GM19395 (cell line): ENCODE measurements at regions not wholly inside any gene's neighbourhood (a gene's known extent, or its start where the extent isn't known, plus 50 kb on each side); places are given as distances from the start of the nearest gene placed in this dataset.
"Not testable (repeated sequence)": the region's sequence is repeated elsewhere in the genome, so short reads cannot be mapped to it uniquely, and the experiment has no call there.

ENCODE experiments used
- ATAC-seq: cut with Tn5 transposase; IDR thresholded peaks from one replicate; pipeline ENCODE4 v1.9.1; 2021; ENCODE audit warnings: mild to moderate bottlenecking, moderate library complexity; ENCODE audit not compliant: unreplicated experiment

DNA sequence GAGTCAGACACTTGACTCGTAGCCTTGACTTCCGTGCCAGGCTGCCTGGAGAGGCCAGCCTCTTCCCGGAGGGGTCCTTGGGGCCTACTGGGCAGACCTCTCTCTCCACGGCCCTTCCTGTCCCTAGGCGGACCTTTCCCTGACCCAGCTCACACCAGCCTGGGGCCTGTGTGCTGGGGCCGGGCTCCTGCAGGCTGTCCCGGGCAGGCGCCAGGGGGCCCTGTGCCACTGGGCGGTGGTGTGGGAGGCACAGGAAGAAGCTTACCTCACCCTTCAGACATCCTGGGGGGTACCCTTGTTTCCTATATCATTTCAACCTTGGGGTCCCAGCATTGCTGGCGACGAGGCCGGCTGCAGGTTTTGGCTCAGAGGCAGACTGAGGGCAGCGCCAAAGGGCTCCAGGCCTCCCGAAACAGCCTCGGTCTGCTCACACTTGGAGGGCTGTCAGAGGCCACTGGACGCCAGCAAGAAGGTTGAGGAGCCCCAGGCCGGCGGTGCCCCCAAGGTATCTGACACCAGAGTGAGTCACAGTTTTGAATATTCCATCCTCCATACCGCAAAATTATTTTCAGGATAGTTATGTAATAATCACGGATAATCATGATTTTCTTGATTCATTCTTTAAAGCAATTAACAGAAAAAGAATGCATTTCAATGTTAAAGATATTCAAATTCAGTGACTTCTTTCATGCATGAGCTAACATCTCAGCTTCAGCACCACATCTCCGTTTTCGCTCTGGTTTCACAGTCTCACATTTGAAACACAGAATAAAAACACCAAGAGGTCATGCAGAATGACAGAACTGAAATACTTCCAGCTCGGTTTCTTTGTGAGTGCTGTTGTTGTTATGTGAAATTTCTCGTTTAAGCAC, 3967.6 kb upstream of the TPTE start:
- not testable (repeated sequence) for ATAC-seq

DNA sequence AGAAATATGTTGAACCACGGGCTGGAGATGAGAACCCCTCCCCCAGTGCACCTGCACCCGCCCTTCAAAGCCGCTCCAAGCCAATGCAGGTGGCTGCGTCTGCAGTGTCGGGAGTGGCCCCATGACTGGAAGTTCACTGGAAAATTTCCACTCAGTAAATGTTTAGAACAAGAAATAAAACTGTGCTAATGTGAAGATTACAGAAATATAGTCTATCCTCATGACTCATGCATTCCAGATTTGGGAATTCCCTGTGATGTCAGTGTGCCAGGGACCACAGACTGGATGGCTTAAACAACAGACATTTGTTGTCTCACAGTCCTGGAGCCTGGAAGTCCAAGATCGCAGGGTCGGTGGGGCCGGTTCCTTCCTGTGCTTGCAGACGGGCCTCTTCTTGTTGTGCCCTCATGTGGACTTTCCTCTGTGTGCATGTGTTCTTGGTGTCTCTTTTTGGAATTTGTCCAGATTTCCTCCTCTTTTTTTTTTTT, 3967.0 kb upstream of the TPTE start:
- not testable (repeated sequence) for ATAC-seq

GRCh38 chr21:6556516-6556915, 3964.9 kb upstream of the TPTE start:
- not testable (repeated sequence) for ATAC-seq

- not testable (repeated sequence) for ATAC-seq
These were observed 3964.0 kb upstream of the TPTE start for GRCh38 chr21:6557415-6557814.

GRCh38 chr21:6561168-6561567, 3960.2 kb upstream of the TPTE start:
- ATAC-seq: not testable (repeated sequence)

GRCh38 chr21:6561578-6561977, 3959.8 kb upstream of the TPTE start:
- ATAC-seq: not testable (repeated sequence)

GRCh38 chr21:6564543-6565166, 3956.7 kb upstream of the TPTE start:
- not testable (repeated sequence) for ATAC-seq

DNA sequence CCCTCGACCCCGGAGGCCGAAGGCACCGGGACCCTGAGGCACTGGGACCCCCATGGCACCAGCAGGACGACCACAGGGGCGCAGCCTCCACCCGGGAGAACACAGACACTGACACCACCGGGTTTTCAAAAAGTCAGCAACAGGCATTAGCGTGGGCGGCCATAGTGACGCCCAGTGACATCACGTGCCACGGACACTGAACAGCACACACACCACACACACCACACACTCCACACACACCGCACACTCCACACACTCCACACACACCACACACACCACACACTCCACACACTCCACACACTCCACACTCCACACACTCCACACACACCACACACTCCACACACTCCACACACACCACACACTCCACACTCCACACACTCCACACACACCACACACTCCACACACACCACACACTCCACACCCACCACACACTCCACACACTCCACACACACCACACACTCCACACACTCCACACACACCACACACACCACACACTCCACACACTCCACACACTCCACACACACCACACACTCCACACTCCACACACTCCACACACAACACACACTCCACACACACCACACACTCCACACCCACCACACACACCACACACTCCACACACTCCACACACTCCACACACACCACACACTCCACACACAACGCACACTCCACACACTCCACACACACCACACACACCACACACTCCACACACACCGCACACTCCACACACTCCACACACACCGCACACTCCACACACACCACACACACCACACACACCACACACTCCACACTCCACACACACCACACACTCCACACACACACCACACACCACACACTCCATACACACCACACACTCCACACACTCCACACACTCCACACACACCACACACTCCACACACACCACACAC, 3955.9 kb upstream of the TPTE start:
- not testable (repeated sequence) for ATAC-seq

GRCh38 chr21:6567542-6567941, 3953.8 kb upstream of the TPTE start:
- not testable (repeated sequence) for ATAC-seq

DNA sequence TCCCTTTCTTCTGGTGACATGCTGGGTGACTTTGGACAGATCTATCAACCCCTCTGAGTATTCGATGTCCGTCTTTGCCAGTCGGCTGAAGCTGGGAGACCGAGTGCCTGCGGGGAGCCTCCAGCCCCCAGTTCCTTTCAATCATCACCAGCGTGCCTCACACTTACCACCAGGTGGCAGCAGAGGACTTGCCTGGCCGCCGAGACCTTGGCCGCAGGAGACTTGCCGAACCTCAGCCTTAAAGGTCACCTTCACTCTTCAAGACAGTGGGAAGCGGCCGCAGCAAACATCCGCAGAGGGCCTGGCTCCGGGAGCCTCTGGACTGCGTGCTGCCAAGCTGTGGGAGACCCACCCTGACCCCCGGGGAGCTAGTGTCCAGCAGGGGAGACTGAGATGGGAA, 3952.2 kb upstream of the TPTE start:
- ATAC-seq: peak; percentile 57

DNA sequence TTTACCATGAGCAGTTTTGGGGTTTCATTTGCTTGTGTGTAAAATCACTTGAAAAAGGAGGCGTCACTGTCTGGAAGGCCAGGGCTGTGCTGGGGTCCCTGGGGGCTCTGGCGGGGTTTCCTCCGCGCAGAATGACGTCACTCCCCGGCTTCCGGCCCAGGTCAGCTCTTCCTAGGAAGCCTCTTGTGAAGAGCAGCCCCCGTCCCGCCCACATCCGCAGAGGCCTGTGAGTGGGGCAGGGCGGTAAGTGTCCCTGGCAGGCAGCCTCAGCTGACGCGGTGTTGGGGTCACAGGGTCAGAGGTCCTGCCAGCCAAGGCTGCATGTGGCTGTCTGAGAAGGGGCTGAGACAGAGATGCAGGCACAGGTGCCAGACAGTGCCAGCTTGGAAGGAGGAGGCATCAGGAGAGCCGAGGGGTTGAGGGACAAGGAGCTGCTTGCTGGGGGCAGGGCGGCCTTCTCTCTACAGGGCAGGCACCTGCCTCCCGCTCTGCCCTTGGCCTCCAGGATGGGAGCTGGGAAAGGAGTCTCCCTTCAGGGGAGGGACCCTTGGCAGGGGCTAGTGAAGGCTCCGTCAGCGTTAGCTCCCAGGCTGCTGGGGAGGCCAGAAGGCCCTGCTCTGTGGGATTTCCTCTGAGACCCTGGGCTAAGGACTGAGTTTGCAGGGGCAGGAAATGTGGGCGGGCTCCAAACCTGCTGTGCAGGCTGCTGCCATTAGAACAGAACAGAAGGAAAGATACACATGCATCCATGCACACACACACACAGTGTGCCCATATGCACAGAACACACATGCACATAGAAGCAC, 3951.6 kb upstream of the TPTE start:
- ATAC-seq: peak; percentile 69

DNA sequence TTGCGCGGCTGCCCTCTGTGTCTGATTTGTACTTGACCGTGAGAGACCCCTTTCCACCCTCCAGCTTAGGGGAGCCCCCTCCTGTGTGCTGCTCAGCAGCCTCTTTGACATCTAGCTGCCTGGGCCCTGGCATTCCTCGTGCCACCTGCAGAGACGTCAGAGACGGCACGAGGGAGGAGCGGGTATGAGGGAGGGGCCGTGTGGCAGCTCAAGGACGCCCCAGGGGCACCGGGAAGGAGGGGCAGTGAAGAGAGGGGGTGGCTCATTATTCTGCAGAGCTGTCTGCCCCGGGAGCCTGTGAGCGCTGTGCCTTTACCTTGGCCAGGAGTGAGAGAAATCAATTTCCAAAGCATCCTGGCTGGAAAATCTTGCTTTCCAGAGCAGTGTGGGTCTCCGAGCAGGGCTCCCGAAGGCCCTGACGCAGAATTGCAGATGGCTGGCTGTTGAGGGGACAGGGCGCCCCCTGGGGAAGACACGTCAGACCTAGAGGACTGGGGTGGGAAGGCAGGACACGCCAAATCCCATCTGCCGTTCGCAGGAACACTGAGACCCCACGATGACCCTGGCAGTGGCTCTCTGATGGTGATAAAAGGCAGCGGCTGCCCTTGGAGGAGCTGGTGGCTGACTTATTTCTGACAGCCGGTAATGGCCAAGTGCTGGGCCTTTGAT, 3950.5 kb upstream of the TPTE start:
- ATAC-seq: not testable (repeated sequence)

GRCh38 chr21:6573576-6573975, 3947.8 kb upstream of the TPTE start:
- not testable (repeated sequence) for ATAC-seq

DNA sequence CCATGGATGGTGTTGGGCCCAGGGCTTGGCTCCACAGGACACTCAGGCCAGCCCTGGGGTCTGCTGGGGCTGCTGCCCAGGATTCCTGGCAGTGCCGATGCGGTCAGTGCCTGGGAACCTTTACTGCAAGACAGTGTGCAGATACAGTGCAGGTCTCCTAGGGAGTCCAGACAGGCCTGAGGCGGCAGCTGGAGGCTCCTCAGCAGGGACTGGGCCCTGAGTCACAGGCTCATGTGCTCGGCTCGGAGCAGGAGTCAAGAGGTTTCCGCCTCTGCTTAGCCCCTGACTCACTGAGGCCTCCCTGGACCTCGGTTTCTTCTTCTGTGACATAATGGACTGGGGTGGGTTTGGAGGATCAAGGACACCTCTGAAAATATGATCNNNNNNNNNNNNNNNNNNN, 3941.6 kb upstream of the TPTE start:
- not testable (repeated sequence) for ATAC-seq
